ENCODE measurements at regions not wholly inside any gene's neighbourhood (a gene's known extent, or its start where the extent isn't known, plus 50 kb on each side); places are given as distances from the start of the nearest gene placed in this dataset.

GRCh38 chr2:217429981-217430500 is 570.2 kb upstream of the TNP1 start:
- Histone ChIP-seq H3K36me3 (replicated peaks in 1 of 2; ENCODE audit: control extremely low read depth in 1 of 2, control insufficient read depth in 1 of 2, extremely low read depth in 1 of 2, insufficient read depth in 2 of 2, low read length in 1 of 2) (no peaks in the 10 kb centered on the region), H3K4me2 (replicated peaks; ENCODE audit: low read depth, low read length, poor library complexity, severe bottlenecking) (no peak overlapping the region), H3K27ac (ENCODE audit: low read length in 2 of 2) (no peak overlapping the region), H3K79me2 (ENCODE audit: control insufficient read depth, insufficient read depth, low read length) (no peaks in the 10 kb centered on the region), H3K4me1 (ENCODE audit: control insufficient read depth in 2 of 2, insufficient read depth in 2 of 2, low read length in 2 of 2) (no peaks in the 10 kb centered on the region), H3K4me3 (ENCODE audit: control extremely low read depth in 1 of 5, extremely low read depth in 1 of 5, insufficient read depth in 1 of 5, low read depth in 2 of 5, low read length in 4 of 5) (no peak overlapping the region), H3K9ac (ENCODE audit: low read length) (no peak overlapping the region), H4K20me1 (ENCODE audit: control insufficient read depth, insufficient read depth, low read length, poor library complexity, severe bottlenecking) (no peaks in the 10 kb centered on the region), H2AFZ (ENCODE audit: insufficient read depth, low read depth, low read length, poor library complexity, severe bottlenecking) (no peak overlapping the region), H3K9me3 (ENCODE audit: control extremely low read depth in 1 of 3, control insufficient read depth in 2 of 3, insufficient read depth in 1 of 3, low read length in 2 of 3) (no peaks in the 10 kb centered on the region), H3K27me3 (replicated peaks in 1 of 4; ENCODE audit: control extremely low read depth in 1 of 4, control insufficient read depth in 3 of 4, insufficient read depth in 4 of 4, low read length in 3 of 4) (no peaks in the 10 kb centered on the region)
- Mint-ChIP-seq H3K4me3 (no peak overlapping the region), H3K27ac (no peak overlapping the region), H3K9me3 (ENCODE audit: insufficient read depth) (no peaks in the 10 kb centered on the region), H3K27me3 (peaks cover 3% of the 10 kb centered on the region), H3K4me1 (no peaks in the 10 kb centered on the region)
- TF ChIP-seq EZH2 (IDR thresholded peaks at IDR 0.05; ENCODE audit: borderline replicate concordance, insufficient read depth, low read depth, low read length, poor library complexity, severe bottlenecking), result no peak
- no peak for TF ChIP-seq CTCF (IDR thresholded peaks at IDR 0.05)
- ChIA-PET CTCF (interaction anchor here (0.5 kb wide), 1 partner anchor 172 kb away, joined by 4 read pairs; no protein-coding TSS in a partner anchor), POLR2A (no interaction called here)
- intact Hi-C loops (cut with micrococcal nuclease), result no loop called here
- WGBS (ENCODE audit: insufficient coverage), result 100% methylated on average over 4 of the region's 6 CpGs
- ATAC-seq (ENCODE audit: low read depth) (no peak), DNase-seq (no peak)

- no peak overlapping the region for H2AFZ ChIP-seq (ENCODE audit: insufficient read depth, low read depth, low read length, poor library complexity, severe bottlenecking)
- no peak overlapping the region for H3K4me3 Mint-ChIP-seq
- no peak for TF ChIP-seq EZH2 (IDR thresholded peaks at IDR 0.05; ENCODE audit: borderline replicate concordance, insufficient read depth, low read depth, low read length, poor library complexity, severe bottlenecking)
- no peak for TF ChIP-seq CTCF (IDR thresholded peaks at IDR 0.05)
- H3K9me3 ChIP-seq (ENCODE audit: control extremely low read depth in 1 of 3, control insufficient read depth in 2 of 3, insufficient read depth in 1 of 3, low read length in 2 of 3), result no peaks in the 10 kb centered on the region
- H3K9me3 Mint-ChIP-seq (ENCODE audit: insufficient read depth), result no peaks in the 10 kb centered on the region
- no peak overlapping the region for H3K9ac ChIP-seq (ENCODE audit: low read length)
- DNase-seq (no peak), ATAC-seq (ENCODE audit: low read depth) (no peak)
- CTCF ChIA-PET, result no interaction called here
- H3K27me3 ChIP-seq (replicated peaks in 1 of 4; ENCODE audit: control extremely low read depth in 1 of 4, control insufficient read depth in 3 of 4, insufficient read depth in 4 of 4, low read length in 3 of 4), result no peaks in the 10 kb centered on the region
- no peaks in the 10 kb centered on the region for H4K20me1 ChIP-seq (ENCODE audit: control insufficient read depth, insufficient read depth, low read length, poor library complexity, severe bottlenecking)
- no peaks in the 10 kb centered on the region for H3K4me1 ChIP-seq (ENCODE audit: control insufficient read depth in 2 of 2, insufficient read depth in 2 of 2, low read length in 2 of 2)
- no peaks in the 10 kb centered on the region for H3K79me2 ChIP-seq (ENCODE audit: control insufficient read depth, insufficient read depth, low read length)
- no peak overlapping the region for H3K4me2 ChIP-seq (replicated peaks; ENCODE audit: low read depth, low read length, poor library complexity, severe bottlenecking)
- H3K27ac Mint-ChIP-seq, result no peak overlapping the region
- no peak overlapping the region for H3K27ac ChIP-seq (ENCODE audit: low read length in 2 of 2)
- peaks cover 5% of the 10 kb centered on the region for H3K27me3 Mint-ChIP-seq
- H3K36me3 ChIP-seq (replicated peaks in 1 of 2; ENCODE audit: control extremely low read depth in 1 of 2, control insufficient read depth in 1 of 2, extremely low read depth in 1 of 2, insufficient read depth in 2 of 2, low read length in 1 of 2), result no peaks in the 10 kb centered on the region
- H3K4me3 ChIP-seq (ENCODE audit: control extremely low read depth in 1 of 5, extremely low read depth in 1 of 5, insufficient read depth in 1 of 5, low read depth in 2 of 5, low read length in 4 of 5), result no peak overlapping the region
- no peaks in the 10 kb centered on the region for H3K4me1 Mint-ChIP-seq
- POLR2A ChIA-PET, result no interaction called here
- intact Hi-C loops (cut with micrococcal nuclease), result no loop called here
These were observed 562.0 kb upstream of the TNP1 start for GRCh38 chr2:217421834-217422233.
